ENCODE measurements at regions not wholly inside any gene's neighbourhood (a gene's known extent, or its start where the extent isn't known, plus 50 kb on each side); places are given as distances from the start of the nearest gene placed in this dataset.

GRCh38 chr2:65666156-65666725 lies 233.8 kb upstream of the SPRED2 start:
- TF ChIP-seq, protein P1, sequence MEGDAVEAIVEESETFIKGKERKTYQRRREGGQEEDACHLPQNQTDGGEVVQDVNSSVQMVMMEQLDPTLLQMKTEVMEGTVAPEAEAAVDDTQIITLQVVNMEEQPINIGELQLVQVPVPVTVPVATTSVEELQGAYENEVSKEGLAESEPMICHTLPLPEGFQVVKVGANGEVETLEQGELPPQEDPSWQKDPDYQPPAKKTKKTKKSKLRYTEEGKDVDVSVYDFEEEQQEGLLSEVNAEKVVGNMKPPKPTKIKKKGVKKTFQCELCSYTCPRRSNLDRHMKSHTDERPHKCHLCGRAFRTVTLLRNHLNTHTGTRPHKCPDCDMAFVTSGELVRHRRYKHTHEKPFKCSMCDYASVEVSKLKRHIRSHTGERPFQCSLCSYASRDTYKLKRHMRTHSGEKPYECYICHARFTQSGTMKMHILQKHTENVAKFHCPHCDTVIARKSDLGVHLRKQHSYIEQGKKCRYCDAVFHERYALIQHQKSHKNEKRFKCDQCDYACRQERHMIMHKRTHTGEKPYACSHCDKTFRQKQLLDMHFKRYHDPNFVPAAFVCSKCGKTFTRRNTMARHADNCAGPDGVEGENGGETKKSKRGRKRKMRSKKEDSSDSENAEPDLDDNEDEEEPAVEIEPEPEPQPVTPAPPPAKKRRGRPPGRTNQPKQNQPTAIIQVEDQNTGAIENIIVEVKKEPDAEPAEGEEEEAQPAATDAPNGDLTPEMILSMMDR (IDR thresholded peaks at IDR 0.05; ENCODE audit: insufficient read depth, low read length, poor library complexity, severe bottlenecking), result no peak
- no peaks in the 10 kb centered on the region for H3K36me3 ChIP-seq (ENCODE audit: control insufficient read depth, insufficient read depth, low read length)
- no peaks in the 10 kb centered on the region for H3K27me3 ChIP-seq (ENCODE audit: control insufficient read depth, insufficient read depth, low read length)
- DNase-seq (ENCODE audit: low read depth), result peak; percentile 18
- H3K4me3 ChIP-seq (ENCODE audit: low read depth, low read length), result no peak overlapping the region

DNA sequence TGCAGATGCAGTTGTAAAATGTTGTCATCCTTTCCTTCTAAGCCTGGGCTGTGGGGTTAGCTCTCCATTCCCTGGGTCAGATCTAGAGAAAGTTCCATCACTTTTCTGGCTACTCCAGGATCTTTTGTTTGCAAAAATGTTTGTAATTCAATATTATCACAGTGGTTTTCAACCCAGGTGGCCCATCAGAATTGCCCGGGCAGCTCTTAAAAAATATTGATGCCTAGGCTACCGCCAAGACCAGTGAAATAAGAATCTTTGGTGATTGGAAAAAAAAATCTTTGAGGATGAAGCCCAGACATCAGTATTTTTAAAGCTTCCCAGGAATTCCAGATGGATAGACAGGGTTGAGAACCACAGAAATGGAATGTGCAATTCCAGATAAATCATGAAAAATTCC lies 232.5 kb upstream of the SPRED2 start:
- TF ChIP-seq, protein P1 (IDR thresholded peaks at IDR 0.05; ENCODE audit: insufficient read depth, low read length, poor library complexity, severe bottlenecking), result no peak

DNA sequence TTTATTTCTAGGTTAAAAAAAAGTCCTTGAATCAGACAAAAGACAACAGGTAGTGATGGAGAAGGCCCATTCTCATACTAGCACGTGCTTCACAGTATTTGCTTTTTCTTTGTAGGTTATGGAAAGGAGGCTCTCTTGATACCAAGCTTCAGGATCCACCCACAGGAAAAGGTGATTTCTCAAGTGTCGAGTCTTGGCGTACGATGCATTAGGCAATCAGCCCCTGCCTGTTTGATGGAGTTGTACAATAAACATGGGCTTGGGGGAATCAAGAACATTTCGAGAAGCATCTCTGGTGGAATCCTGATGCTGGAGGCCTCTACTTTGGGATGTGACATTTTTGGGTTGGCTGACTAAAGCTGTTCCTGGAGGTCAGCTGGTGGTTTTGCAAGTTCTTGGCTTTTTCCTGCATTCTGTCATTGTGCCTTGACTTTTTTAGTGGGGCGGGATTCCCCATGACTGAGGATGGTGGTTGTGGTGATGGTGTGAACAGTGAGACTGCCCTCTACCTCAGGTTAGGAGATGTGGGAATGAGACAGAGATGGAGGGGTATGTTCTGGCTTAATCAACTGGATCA lies 231.5 kb upstream of the SPRED2 start:
- no peak overlapping the region for H3K4me3 ChIP-seq (ENCODE audit: low read depth, low read length)
- TF ChIP-seq, protein P1 (IDR thresholded peaks at IDR 0.05; ENCODE audit: insufficient read depth, low read length, poor library complexity, severe bottlenecking), result no peak
- H3K27me3 ChIP-seq (ENCODE audit: control insufficient read depth, insufficient read depth, low read length), result no peaks in the 10 kb centered on the region
- H3K36me3 ChIP-seq (ENCODE audit: control insufficient read depth, insufficient read depth, low read length), result no peaks in the 10 kb centered on the region
- no peak for DNase-seq (ENCODE audit: low read depth)

More for the DNA sequence above, 232.5 kb upstream of the SPRED2 start:
- Histone ChIP-seq H3K27me3 (ENCODE audit: control insufficient read depth, insufficient read depth, low read length) (no peaks in the 10 kb centered on the region), H3K36me3 (ENCODE audit: control insufficient read depth, insufficient read depth, low read length) (no peaks in the 10 kb centered on the region), H3K4me3 (ENCODE audit: low read depth, low read length) (no peak overlapping the region)
- DNase-seq (ENCODE audit: low read depth), result no peak

- H3K36me3 ChIP-seq (ENCODE audit: control insufficient read depth, insufficient read depth, low read length), result no peaks in the 10 kb centered on the region
- peak; percentile 21 for DNase-seq (ENCODE audit: low read depth)
- TF ChIP-seq, protein P1 (IDR thresholded peaks at IDR 0.05; ENCODE audit: insufficient read depth, low read length, poor library complexity, severe bottlenecking), result no peak
- no peaks in the 10 kb centered on the region for H3K27me3 ChIP-seq (ENCODE audit: control insufficient read depth, insufficient read depth, low read length)
- no peak overlapping the region for H3K4me3 ChIP-seq (ENCODE audit: low read depth, low read length)
These were observed 230.4 kb upstream of the SPRED2 start for GRCh38 chr2:65662654-65663432.

- no peaks in the 10 kb centered on the region for H3K27me3 ChIP-seq (ENCODE audit: control insufficient read depth, insufficient read depth, low read length)
- TF ChIP-seq, protein P1 (IDR thresholded peaks at IDR 0.05; ENCODE audit: insufficient read depth, low read length, poor library complexity, severe bottlenecking), result no peak
- DNase-seq (ENCODE audit: low read depth), result no peak
- H3K4me3 ChIP-seq (ENCODE audit: low read depth, low read length), result no peak overlapping the region
- H3K36me3 ChIP-seq (ENCODE audit: control insufficient read depth, insufficient read depth, low read length), result no peaks in the 10 kb centered on the region
These were observed 229.7 kb upstream of the SPRED2 start for GRCh38 chr2:65661980-65662653.

All from kidney epithelial cell (primary cell).